ENCODE measurements at regions not wholly inside any gene's neighbourhood (a gene's known extent, or its start where the extent isn't known, plus 50 kb on each side); places are given as distances from the start of the nearest gene placed in this dataset.

DNA sequence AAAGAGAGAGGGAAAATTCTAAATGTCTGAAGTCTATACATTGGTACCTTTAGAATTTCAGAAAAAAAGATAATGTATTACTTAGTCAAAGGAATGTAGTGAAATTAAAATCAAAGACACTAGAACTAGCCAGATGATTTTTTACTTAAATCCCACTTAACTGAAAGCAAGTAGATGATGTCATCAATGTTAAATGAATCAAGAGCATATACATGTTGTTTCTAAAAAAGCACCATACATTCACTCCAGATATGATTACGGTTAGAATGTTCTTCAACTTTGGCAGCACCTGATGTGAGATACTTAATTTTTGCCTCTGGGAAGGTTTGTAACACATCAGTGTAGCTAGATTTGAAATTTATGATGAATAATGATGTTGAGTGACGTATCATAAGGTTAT is 576.7 kb upstream of the CNTNAP2 start:
- TF ChIP-seq, protein P1, sequence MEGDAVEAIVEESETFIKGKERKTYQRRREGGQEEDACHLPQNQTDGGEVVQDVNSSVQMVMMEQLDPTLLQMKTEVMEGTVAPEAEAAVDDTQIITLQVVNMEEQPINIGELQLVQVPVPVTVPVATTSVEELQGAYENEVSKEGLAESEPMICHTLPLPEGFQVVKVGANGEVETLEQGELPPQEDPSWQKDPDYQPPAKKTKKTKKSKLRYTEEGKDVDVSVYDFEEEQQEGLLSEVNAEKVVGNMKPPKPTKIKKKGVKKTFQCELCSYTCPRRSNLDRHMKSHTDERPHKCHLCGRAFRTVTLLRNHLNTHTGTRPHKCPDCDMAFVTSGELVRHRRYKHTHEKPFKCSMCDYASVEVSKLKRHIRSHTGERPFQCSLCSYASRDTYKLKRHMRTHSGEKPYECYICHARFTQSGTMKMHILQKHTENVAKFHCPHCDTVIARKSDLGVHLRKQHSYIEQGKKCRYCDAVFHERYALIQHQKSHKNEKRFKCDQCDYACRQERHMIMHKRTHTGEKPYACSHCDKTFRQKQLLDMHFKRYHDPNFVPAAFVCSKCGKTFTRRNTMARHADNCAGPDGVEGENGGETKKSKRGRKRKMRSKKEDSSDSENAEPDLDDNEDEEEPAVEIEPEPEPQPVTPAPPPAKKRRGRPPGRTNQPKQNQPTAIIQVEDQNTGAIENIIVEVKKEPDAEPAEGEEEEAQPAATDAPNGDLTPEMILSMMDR (IDR thresholded peaks at IDR 0.05), result no peak
- TF ChIP-seq POLR2A (IDR thresholded peaks at IDR 0.05), result no peak
